HG02588 (cell line): ENCODE measurements at regions not wholly inside any gene's neighbourhood (a gene's known extent, or its start where the extent isn't known, plus 50 kb on each side); places are given as distances from the start of the nearest gene placed in this dataset.

Experiments used
- ATAC-seq: cut with Tn5 transposase; IDR thresholded peaks from one replicate; pipeline ENCODE4 v1.9.1; 2021; ENCODE audit warnings: mild to moderate bottlenecking, moderate library complexity; ENCODE audit not compliant: unreplicated experiment

DNA sequence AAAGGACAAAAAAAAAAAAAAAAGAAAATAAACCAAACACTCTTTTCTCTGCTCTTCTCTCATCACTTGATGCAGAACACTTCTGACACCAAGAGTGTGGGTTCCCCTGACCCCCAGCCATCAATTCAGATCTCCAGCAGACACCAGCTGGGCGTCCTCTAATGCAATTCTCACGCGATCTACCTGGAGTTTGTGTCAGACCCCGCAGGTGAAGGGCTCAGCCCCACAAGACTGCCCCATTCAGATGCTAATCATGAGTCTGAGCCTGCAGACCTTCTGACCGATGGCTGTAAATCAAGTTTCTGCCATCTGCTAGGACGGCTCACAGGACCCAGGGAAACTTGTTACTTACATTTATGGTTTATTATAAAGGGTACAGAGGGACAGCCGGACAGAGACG, 133.6 kb upstream of the C1orf174 start:
- no peak for ATAC-seq

DNA sequence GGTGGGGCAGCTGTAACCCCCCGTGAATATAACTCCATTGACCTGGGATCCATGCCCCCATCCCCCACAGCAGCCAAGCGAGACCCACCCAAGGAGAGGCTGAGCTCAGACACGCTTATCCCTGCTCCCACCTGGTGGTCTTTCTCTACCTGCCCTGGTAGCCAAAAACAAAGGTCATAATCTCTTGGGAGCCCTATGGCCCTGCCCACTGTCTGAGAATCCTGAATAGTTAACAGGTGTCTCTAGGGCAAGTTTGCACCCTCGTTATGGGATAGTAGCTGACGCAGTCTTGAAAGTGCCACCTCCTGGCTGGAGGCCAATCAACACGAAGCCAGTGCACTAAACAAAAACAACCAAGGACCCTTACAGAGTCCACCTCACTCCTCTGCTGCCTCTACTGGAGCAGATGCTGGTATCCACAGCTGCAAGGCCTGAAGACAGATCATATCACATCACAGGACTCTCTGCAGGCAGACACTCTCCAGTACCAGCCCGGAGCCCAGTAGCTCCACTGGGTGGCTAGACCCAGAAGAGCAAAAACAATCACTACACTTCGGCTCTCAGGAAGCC, 134.3 kb upstream of the C1orf174 start:
- no peak for ATAC-seq

DNA sequence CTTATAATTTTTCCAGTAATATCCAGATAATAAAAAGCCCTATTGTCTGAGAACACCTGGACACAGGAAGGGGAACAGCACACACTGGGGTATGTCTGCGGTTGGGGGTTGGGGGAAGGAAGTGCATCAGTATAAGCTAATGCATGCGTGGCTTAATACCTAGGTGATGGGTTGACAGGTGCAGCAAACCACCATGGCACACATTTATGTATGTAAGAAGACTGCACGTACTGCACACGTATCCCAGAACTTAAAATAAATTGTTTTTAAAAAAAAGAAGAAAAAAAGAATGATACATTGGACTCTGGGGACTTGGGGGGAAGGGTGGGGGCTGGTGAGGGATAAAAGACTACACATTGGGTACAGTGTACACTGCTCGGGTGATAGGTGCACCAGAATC, 144.9 kb upstream of the C1orf174 start:
- ATAC-seq: no peak

DNA sequence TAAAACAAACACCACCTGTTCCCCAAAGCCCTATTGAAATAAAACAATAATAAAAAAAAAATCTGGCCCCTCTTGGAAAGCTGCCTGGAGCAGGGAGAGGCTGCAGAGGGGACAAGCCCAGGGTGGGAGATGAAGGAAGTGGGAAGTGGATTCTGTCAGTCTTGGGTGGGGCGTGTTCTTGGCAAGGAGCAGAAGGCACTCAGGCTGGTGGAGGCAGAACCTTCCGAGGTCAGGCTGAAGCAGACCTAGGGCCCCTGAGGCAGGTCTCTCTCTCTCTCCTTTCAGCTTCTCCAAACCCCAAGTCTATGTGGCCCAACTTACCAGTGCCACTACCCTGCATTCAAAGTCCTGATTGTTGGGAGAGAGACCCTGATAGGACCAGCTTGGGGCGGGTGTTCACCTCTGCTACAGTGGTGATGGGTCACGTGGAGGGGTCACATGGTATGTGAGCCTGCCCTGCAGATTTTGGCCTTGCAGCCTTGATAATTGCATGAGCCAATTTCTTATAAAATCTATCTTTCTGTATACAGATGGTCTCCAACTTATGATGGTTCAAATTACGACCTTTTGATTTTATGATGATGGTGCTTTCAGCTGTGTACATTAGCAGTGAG, 145.4 kb upstream of the C1orf174 start:
- no peak for ATAC-seq

DNA sequence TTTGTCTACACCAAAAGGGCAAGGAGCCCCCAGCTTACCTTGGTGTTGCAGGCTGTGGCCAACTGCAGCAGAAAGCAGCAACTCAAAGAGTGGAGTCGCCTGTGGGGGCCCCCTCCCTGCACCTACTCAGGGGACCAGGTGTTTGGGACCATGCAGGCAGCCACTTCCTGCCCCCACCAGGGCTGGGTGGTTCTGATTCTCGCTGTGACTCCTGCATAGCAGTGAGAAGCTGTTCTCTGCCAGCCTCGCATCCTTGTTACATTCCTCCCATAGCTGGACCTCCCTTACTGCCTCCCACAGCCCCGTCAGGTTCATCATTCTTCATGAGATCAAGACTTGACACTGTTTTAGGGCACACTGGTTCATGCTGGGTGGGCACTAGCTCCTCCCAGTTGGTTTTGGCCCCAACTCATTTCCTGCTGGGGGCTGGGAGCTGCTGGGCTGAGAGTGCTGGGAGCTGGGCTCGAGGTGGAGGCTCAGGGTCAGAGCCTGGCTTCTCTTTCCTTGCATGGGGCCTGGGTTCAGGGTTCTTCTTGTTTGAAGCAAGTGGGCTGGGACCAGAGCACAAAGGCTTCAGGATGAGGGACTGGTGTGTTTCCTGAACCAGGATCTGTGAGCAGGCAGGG, 146.9 kb upstream of the C1orf174 start:
- ATAC-seq: no peak

DNA sequence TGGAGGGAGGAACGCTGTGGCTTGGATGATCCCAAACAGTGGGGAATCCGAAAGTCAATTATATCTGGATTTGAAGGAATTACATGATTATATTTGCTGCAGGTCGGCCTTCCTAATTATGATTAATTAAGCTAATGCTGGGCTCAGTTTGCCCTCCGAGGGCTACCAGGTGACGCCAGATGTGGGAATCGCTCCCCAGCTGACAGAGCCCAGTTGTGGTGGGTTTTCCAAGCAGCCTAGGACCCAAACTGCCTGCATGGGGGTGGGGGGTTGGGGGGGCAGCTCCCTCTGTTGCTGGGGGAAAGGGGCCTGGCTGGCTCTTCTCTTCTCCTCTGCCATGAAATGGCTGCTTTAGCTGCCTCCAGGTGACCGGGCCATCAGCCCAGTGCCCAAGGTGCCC, 147.6 kb upstream of the C1orf174 start:
- no peak for ATAC-seq

DNA sequence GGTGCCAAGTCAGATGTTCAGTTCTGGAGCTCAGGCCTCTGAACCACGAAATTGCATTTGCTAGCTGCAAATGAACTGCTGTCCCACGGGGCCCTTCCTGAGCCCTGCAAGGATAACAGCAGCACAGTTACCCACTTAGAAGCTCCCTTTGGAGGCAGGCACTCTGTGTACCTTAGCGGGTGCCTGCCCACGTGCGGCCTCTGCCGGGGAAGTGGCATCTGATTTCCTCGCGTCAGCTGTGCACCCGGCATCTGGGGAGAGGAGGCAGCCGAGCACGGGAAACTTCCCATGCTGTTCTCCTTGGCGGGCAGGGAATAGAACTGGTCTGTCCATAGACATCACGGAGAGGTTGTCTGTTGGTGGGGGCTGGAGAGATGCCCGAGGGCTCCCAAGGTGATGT, 148.0 kb upstream of the C1orf174 start:
- ATAC-seq: no peak

DNA sequence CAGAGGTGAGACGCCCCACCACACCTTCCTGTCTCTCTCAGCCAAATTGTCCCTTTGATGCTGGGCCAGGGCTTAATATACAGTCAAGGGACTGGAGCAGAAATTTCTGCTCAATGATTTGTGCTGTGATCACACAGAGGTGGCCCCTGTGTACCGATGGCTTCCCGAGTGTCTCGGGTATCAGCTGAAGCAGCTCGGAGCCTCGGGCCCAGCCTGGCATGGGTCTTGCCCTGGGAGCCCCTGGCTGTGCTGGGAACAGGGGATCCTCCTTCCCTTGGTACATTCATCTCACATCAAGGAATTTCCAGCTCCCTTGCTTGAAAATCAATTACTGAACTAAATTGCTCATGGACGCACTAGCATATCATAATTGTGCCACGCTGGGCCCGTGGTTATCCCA, 148.8 kb upstream of the C1orf174 start:
- ATAC-seq: no peak

DNA sequence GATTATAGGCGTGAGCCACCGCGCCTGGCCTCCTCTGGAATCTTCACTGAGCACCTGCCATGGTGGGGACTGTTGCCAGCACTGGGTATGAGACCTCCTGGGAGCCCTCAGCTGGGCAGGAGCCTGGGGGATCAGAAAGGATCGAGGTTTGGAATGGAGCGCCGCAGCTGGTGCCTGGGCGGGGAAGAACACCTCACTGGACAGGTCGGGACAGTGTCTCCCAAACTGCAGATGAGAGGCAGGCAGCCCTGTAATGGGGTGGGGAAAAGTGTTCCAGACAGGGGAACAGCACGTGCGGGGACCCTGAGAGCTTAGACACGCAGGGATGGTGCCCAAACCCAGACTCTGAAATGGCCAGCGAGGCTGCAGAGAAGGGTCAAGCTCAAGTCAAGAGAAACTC, 150.9 kb upstream of the C1orf174 start:
- ATAC-seq: no peak

DNA sequence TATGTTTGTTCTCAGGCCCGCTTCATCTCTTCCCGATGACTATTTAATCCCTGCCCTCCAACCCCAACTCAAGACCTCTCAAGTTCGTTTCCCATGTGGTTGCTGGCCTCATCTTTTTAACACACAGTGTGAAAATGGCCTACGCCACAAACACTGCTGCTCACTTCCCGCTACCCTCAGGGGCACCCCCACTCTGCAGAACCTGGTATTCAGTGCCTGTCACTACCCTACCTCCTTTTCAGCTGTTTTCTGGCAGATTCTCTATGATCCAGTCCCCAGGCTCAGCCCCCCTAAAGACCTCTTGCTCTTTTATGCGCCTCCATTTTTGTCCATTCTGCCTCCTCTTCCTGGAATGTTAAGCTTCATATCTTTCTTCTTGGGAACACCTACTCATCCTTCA, 152.6 kb upstream of the C1orf174 start:
- ATAC-seq: no peak

DNA sequence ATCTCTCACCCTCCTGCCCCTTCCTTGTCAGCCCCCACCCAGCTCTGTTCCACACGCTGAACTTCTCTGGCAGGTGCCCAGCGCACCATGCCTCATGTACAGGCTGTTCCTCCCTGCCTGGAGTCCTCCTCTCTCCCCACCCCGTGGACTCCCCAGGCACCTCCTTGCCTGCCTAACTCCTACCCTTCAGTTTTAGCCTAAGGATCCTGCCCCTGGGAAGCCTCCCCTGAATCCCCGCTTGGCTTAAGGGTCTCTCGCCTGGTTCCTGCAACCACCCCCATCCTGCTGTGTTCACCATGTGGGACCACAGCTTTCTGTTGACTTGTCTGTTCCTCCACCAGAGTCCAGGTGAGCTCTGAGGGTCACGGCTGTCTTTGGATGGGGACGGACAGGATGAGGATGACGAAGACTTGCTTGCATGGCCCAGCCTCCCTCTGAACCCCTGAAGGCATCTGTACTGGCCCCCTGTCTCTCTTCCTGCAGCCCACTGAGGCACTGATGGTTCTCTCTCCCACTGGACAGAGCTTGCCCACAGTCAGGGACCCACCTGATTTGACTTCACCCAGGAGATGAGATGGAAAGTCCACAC, 153.2 kb upstream of the C1orf174 start:
- no peak for ATAC-seq

DNA sequence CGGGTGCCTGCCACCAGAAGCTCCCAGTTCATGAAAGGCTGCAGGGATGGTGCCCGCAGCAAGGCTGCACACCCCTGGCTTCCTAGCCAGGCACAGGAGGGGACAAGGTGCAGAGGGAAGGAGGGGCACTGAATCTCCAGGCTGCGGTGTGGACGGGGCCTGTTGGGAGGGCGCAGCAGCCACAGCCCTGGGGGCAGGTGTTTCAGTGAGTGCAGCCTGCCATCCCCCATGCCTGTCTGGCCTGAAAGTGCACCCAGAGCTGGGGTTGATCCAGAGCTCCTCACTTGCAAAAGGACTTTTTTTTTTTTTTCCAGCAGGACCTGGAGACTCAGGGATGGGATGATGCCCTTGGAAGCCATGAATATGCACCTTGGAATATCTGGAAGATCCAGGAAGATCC, 153.7 kb upstream of the C1orf174 start:
- ATAC-seq: no peak

DNA sequence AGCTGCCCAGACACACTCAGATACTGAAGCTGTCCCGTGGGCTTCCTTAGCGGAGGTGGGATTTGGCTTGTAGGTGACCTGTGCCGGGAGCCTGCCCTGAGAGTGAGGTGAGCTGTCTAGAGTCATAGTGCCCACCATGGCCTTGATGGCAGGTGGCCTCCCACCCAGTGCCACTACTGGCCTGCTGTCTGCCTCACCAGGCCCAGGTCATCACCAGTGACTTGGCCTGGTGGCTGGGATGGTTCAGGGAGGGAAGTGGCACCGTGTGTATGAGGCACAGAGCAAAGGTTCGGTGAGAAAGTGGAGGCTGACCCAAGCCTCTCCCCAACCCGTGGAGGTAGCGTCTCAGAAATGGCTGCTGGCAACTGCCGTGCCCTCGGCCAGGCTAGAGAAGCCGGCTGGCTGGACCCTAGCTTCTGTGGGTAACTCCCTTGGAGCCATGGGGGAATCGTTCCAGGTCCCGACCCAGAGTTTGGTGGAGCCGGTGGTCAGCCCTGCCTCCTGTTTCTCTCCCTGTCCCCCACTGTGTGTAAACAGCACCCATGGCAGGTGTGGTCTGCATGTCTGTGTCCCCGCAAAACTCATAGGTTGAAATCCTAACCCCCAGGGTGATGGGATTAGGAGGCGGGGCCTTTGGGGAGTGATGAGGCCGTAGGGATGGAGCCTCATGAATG, 155.4 kb upstream of the C1orf174 start:
- ATAC-seq: no peak

DNA sequence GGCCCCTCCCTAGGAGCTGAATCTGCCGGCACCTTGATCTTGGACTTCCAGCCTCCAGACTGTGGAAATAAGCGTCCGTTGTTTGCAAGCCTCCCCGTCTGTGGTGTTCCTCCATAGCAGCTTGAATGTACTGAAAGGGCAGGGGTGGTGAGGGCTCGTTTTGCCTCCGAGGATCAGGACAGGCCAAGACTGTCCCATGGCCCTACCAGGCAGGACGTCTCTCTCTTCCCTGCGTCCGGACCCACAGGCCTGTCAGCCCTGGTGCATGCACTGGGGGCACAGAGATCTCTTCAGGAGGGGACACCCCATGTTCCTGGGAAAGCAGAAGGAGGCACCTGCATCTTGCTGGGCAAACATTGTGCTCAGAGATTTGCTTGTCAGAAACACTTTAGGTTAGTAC, 156.3 kb upstream of the C1orf174 start:
- ATAC-seq: no peak

DNA sequence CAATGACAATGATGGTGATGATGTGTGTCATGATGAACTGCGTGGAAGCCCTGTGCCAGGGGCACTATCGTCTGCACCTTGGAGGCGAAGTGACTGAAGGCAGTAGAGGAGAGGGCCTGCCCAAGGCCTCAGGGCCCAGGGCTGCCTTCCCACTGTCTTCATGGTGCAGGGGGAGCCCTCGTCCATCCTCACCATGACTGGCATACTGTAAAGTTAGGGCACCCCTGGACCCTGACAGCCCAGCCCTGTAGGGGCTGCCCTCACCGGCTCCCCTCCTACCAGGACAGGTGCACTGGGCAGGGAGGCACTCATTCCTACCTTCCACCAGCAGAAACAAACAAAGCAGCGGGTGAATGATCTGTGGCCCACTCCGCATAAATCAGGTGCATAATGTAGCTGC, 156.9 kb upstream of the C1orf174 start:
- no peak for ATAC-seq

DNA sequence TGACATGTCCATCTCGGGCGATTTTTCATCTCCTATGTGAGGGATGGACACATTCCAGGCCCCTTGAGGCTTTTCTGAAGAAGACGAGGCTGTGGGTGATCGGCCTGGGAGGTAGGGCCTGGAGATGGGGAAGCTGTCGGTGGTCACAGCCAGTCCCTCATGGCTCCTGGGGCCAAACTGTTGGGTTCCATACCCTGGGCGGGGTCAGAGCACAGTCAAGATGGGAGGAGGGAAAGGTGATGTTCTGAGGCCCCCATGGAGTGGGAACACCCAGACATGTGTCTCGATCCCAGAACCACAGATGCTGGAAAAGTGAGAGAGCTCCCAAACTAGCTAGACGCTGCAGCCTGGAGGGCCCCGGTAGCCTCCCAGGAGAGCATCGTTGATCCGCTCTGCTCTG, 157.5 kb upstream of the C1orf174 start:
- ATAC-seq: no peak

DNA sequence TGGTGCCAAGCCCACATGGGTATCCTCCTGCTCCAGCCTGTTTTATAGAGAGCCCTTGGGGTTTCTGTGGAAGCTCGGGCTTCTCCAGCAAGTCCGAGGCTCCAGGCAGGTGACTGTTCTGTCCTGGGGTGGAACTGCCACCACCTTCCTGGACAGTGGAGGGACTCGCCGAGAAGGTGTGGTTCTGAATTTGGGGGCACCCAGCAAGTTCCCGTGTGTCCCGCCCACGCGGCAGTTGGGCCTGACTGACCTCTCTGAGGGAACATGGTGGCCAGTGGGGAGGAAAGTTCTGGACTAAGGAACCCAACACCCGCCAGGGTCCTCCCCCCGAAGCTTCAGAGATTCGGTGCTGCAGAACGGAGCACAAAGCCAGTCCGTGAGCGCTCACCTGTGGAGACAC, 158.1 kb upstream of the C1orf174 start:
- no peak for ATAC-seq

DNA sequence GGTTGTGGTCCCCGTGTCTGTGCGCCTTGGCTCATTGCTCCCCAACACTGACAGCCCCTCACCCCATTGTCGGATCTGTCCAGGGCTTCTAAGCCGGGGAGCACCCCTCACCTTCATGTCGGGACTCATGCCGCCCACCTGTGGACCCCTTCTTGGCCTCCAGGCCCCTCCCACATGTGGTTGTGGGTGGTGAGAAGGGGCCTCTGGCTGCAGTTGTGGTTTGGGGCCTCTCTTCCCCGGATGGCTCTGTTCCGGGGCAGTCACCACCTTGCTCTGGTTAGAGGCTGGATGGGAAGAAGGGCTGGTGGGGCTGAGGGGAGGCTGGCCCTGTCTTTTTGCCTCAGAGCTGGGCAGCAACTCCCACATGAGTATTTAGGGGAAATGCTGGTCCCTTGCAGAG, 158.6 kb upstream of the C1orf174 start:
- ATAC-seq: no peak

DNA sequence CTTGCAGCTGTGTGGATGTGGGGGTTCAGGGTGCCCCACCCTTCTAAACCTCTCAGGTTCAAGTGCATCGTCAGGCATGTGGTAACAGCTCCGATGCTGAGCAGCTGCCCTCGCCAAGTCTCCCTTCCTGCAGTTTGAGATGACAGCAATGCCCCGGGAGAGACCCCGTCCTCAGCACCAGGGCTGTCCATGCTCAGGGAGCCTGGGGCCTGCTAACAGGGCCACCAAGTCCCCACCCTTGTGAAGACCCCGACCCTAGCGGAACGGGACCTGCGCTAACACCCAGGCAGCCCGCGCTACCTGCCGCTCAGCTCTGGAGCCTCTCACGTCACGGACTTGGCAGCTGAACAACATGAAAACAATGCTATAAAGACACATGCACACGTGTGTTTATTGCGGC, 159.2 kb upstream of the C1orf174 start:
- ATAC-seq: no peak

DNA sequence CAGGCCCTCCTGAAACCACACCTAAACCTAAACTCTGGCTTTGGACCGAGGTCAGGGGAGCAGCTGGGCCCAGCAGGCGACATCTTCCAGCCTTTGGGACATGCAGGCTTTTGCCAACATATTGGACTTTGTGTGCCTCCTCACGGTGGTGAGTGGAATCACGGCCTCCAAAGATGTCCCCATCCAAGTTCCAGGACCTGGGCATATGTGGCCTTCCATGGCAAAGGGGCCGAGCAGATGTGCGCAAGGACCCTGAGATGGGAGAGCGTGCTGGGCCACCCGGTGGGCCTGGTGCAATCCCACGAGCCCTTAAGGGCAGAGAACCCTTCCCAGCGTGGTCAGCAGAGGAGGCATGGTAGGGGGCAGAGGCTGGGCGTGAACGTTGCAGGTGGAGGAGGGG, 160.8 kb upstream of the C1orf174 start:
- no peak for ATAC-seq

DNA sequence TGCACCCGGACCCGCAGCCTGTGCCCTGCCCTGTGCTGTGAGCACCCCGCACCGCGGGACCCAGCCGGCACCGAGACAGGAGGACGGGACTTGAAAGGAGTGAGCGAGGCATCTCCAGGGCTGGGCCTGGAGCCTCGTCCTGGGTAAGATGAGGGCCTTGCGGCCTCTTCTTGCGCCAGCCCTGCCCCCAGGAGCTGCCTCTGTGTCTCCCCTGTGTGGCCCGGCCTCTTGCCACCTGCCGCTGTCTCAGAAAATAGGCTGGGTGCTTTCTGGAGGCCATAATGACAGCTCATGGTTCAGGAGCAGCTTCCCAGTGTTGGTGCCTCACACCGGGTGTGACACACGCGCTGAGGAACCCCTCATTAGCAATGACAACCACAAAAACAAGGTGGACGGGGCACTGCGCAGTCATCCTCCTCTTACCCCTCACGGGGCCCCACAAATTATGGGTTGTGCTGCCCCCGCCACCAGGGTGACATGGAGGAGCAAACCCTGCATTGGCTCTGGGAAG, 161.5 kb upstream of the C1orf174 start:
- ATAC-seq: no peak

DNA sequence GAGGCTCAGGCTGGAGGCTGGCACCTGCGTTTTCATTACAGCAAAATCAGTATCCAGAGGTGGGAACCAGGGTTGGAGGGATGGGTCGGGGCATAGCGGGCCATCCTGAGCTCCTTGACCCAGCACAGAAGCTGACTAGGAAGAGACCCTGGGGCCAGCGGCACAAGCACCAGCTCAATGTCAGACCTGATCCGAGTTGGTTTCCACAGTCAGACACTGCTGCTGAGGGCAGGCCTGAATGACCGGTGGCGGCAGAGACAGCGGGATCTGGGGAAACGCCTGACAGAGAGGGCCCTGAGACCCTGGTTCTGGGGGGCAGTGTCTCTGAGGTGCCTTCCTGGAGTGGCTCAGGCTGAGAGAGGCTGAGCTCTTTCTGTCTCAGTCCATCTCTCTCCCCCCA, 162.0 kb upstream of the C1orf174 start:
- no peak for ATAC-seq
